ENCODE measurements at regions not wholly inside any gene's neighbourhood (a gene's known extent, or its start where the extent isn't known, plus 50 kb on each side); places are given as distances from the start of the nearest gene placed in this dataset.
A peak's percentile ranks its signal among the peaks of the same experiment; 100 is the strongest.
"Not testable (repeated sequence)": the region's sequence is repeated elsewhere in the genome, so short reads cannot be mapped to it uniquely, and the experiment has no call there.

DNA sequence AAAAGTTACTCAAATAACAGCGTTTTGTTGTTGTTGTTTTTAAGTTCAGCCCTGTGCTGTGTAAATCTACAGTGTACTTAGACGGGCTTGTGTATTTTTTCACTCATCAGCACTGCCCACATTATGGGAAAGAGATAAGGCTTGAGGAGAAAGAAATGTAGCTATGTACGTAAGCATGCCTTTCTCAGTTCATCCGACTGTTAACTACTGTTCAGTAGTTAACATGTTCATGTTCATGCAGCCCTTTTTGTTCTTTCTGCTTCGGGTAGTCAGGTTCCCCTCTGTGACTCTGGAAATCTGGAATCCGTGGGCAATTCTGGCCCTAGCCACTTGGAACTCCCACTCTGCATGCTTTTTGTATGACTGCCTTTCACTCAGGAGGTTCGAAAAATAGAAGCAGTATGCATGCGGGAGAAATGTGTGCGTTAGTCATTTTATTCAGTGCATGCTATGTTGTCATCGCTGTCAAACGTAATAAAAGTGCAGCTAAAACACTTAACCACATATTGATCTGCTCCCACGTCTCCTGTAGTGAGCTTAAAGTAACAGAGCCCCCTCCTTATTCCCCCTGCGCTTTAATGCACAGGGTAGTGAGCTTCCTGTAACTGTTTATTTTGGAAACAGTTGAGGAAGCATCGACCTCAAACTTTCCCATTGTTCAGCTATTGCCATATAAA, 283.1 kb upstream of the NR2F2 start:
- DNase-seq: no peak

DNA sequence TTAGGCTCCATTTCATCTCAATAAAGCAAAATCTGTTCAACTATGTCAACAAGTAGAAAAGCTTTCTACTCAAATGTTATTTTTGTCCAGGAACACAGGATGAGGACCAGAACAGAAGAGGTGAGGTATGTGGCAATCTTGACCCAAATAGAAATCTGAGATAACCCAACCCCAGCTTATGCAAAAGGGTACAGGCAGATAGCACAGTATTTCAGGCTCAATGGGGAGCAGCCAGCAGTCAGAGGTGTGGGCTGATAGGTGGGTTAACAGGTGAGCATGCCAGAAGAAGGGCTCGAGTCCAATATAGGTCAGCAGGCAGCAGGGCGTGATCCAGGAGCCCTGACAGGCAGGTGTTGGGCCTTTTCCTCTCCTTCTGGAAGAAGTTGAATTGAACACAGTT, 281.2 kb upstream of the NR2F2 start:
- DNase-seq: no peak

- no peak for DNase-seq
These were observed 280.7 kb upstream of the NR2F2 start for GRCh38 chr15:96049766-96050165.

- DNase-seq: no peak
These were observed 278.9 kb upstream of the NR2F2 start for GRCh38 chr15:96051598-96051997.

DNA sequence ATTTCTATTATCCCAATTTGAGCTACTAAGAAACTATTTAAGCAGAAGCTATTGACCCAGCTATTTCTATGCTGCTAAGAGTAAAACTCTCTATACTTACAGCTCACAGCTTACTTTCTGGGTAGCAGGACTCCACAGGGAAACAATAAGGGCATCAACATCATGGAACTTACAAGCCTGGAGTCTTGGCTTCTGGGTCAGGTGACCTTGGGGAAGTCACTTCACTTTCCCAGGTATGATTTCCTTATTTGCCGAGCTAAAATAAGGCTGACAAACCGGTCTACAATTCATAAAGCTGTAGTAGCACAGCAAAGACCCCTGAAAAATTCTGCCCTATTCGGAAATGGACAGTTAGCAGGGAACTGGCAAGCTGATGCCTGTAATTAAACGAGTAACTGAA, 278.3 kb upstream of the NR2F2 start:
- DNase-seq: no peak

- no peak for DNase-seq
These were observed 277.9 kb upstream of the NR2F2 start for GRCh38 chr15:96052572-96053030.

DNA sequence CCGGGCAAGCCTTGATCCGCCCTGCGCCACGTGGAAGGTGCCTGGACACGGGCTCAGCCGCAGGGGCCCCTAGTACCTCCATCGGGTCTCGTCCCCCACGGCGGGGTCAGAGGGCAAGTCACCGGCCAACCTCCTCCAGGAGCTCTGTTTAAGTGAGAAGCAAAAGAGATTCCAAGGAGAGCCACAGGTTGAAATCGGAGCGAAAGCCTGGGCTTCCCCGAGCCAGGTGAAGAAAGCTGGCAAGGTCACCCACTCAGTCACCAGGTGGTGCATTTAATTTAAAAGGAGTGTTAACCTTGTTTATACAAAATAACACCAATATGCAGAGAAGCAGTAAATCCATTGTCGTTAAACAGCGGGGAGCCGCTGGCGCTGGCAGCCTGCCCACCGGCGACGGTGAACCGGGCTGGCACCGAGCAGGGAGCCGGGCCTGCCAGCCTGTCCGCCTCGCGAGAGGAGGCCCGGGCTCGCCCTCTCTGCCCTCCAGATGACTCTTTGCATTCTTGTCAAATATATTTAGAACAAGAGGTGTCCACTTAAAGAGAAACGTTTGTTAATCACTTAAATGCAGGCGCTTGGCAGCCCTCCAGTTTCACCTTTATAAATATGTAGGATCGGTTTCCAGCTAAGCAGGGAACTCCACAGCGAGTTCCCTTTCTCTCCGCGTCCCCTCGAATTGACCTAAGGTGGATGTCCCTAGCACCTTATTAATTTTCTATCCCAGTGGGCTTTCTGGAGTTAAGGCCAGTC, 277.3 kb upstream of the NR2F2 start:
- peak; percentile 53 for DNase-seq

- no peak for DNase-seq
These were observed 276.6 kb upstream of the NR2F2 start for GRCh38 chr15:96053781-96054428.

GRCh38 chr15:96054621-96055020, 275.9 kb upstream of the NR2F2 start:
- no peak for DNase-seq

DNA sequence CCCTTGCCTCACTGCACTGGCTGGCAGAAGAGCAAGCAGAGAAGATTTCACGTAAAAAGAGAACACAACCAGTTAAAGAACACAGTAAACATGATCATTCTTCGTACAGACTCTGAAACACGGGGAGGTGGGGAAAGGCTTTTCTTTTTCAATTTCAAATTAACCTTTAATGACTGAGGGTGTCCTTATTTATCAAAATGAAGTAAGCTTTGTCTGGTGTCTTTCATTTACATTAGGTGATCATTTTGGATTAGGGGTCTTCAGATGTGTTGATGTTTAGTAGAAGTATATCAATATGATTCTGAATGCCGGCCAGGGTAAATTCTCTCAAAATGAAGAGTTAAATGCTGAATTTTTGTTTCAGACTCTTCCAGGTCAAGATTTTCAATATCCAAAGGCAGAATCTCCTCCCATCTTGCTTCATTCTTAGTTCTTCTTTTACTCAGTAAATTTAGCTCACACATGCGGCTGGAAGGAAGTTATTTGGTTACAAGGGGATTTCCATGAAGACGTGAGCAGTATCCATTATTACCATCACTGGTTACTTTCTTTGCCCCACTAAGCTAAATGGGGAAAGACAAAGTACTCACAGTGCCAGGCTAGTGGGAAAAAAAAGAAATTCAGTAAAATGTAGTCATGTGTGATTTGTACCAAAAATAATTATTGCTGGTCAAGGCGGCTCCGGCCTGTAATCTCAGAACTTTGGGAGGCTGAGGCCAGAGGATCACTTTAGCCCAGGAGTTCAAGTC, 272.2 kb upstream of the NR2F2 start:
- DNase-seq: no peak

DNA sequence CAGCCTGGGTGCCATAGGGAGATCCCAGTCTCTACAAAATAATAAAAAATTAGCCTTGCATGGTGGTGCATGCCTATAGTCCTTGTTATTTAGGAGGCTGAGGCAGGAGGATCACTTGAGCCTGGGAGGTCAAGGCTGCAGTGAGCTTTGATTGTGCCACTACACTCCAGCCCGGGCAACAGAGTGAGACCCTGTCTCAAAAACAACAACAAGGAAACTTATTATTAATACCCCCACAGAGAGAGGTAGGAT, 271.7 kb upstream of the NR2F2 start:
- DNase-seq: not testable (repeated sequence)

DNA sequence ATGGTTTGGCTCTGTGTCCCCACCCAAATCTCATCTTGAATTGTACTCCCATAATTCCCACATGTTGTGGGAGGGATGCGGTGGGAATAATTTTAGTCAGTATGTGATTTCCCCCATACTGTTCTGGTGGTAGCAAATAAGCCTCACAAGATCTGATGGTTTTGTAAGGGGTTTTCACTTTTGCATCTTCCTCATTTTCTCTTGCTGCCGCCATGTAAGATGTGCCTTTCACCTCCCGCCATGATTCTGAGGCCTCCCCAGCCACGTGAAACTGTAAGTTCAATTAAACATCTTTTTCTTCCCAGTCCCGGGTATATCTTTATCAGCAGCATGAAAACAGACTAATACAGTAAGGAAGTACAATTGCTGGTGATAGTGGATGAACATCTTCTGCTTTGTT, 269.9 kb upstream of the NR2F2 start:
- not testable (repeated sequence) for DNase-seq

DNA sequence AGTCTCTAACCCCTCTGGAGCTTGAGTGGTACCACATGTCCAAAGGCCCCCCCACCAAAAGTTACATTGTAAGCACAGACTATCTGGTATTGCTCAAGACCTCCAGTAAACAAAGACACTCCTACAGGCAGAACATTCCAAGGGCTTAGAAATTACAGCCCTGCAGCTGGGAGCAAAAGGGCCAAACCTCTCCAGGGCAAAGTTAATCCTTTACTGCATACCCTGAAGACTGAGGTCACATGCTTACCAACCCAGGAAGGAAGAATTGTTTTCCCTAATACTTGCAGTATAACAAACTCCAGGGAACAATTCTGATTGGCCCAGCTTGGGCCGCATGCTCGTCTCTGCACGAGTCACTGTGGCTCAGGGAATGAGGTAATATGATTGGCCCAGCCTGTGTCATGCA, 266.1 kb upstream of the NR2F2 start:
- DNase-seq: no peak

DNA sequence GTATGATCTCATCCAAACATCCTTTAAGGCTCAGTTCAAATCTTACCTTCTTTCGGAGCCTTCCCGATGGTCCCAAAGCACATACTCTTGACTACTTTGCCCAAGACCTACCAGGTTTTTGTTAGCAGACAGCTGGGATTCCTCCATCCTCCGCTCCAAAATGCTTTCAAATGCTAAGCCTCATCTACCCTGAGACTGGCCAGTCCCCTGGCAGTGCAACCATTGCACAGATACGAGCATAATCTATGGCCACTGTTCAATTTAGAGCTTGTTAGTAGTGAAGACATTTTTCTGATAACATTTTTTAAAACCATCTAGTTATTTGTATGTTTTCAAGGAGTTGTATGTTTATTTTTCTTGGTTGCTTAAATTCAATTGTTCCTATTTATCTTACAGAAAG, 264.4 kb upstream of the NR2F2 start:
- no peak for DNase-seq

DNA sequence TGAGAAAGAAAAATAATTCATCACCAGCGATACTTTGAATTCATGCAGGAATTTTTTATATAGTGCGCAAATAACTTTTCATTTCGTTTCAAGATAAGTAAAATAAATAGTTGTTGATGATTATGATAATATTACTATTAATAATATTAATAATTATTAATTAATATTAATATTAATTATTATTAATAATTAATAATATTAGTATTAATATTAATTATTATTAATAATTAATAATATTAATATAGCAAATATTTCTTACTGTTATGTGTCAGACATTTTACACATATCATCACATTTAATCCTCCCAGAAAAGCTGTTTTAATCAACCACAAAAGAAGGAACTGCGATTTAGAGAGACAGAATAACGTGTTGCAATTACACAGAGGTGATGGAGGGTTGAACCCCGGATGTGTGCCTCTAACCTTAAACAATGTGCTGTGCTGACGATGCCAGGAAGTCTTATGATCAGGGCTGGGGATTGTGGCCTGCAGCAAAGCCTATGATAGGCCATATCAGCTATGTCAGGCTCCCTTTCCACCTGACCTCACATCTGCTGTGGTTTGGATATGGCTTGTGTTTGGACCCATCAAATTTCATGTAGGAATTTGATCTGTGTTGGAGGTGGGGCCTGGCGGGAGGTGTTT, 263.5 kb upstream of the NR2F2 start:
- no peak for DNase-seq

- no peak for DNase-seq
These were observed 262.8 kb upstream of the NR2F2 start for GRCh38 chr15:96067677-96068076.

DNA sequence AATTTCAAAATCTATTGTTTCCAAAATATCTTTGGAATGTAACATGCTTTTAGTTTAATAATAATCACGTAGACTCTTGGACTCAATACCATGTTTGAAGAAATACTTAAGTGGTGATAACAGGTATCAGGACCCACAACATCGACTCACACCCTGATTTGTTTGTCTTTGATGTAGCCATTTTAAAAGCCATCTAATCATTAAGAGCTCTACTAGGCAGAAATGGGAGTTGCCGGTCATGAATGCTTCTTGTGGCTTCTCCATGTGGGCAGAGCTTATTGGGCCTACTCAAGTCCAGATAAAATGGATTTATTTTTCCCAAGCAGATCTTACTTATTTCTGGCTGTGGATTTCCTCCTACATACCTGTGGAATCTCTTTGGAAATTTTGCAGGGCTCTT, 261.6 kb upstream of the NR2F2 start:
- DNase-seq: no peak

- no peak for DNase-seq
These were observed 259.9 kb upstream of the NR2F2 start for GRCh38 chr15:96070636-96071035.

DNA sequence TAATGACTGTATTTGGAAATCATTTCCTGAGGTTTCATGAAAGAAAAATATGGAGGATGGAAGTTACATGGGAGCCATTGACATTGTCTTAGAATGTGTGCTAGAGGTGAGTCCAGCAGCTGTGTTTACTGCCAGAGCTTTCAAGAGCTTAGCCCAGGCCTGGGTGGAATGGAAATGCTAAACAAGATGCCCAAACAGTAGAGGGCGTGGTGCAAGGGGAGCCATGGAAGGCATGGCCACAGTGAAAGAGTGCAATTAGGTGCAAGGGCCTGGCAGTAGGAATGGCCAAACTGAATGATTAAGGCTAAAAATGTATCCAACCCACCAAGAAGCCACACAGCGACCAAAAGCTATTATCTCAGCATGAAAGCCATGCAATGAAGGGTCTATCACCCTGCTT, 257.7 kb upstream of the NR2F2 start:
- DNase-seq: no peak

- no peak for DNase-seq
These were observed 256.6 kb upstream of the NR2F2 start for GRCh38 chr15:96073908-96074307.

- DNase-seq: no peak
These were observed 254.6 kb upstream of the NR2F2 start for GRCh38 chr15:96075895-96076294.

GRCh38 chr15:96076350-96076749, 254.2 kb upstream of the NR2F2 start:
- DNase-seq: no peak

- DNase-seq: no peak
These were observed 251.5 kb upstream of the NR2F2 start for GRCh38 chr15:96079041-96079440.
